ENCODE measurements at regions not wholly inside any gene's neighbourhood (a gene's known extent, or its start where the extent isn't known, plus 50 kb on each side); places are given as distances from the start of the nearest gene placed in this dataset.
"Not testable (repeated sequence)": the region's sequence is repeated elsewhere in the genome, so short reads cannot be mapped to it uniquely, and the experiment has no call there.

DNA sequence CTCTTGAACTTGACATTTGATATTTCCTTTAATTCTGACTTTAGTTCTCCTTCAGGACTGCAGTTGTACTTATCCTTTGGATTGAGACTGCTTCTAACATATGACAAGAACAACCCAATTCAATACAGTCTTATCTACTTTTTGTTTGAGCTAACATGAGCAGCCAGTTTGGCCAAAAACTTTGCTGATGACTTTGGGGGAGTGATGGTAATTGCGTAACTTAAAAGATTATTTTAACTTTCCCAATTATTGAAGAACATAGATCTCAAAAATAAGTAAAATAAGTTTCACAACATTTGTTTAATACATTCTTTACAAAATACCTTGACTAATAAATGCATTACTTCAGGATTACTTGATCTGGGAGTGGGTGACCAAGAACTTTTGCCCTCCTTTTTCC lies 1311.1 kb upstream of the NRXN1 start:
- H3K27me3 ChIP-seq, result no peaks in the 10 kb centered on the region
- H3K27ac ChIP-seq, result no peak overlapping the region
- H3K4me1 ChIP-seq (ENCODE audit: control insufficient read depth in 1 of 2, insufficient read depth in 1 of 2, low read depth in 1 of 2, low read length in 1 of 2), result no peaks in the 10 kb centered on the region
- no peaks in the 10 kb centered on the region for H3K36me3 ChIP-seq
- no peaks in the 10 kb centered on the region for H3K9me3 ChIP-seq
- H3K4me3 ChIP-seq (ENCODE audit: low read depth in 1 of 2, low read length in 1 of 2), result no peak overlapping the region
- TF ChIP-seq, protein P1, sequence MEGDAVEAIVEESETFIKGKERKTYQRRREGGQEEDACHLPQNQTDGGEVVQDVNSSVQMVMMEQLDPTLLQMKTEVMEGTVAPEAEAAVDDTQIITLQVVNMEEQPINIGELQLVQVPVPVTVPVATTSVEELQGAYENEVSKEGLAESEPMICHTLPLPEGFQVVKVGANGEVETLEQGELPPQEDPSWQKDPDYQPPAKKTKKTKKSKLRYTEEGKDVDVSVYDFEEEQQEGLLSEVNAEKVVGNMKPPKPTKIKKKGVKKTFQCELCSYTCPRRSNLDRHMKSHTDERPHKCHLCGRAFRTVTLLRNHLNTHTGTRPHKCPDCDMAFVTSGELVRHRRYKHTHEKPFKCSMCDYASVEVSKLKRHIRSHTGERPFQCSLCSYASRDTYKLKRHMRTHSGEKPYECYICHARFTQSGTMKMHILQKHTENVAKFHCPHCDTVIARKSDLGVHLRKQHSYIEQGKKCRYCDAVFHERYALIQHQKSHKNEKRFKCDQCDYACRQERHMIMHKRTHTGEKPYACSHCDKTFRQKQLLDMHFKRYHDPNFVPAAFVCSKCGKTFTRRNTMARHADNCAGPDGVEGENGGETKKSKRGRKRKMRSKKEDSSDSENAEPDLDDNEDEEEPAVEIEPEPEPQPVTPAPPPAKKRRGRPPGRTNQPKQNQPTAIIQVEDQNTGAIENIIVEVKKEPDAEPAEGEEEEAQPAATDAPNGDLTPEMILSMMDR (IDR thresholded peaks at IDR 0.05), result no peak

GRCh38 chr2:52342458-52342857 lies 1310.5 kb upstream of the NRXN1 start:
- no peak overlapping the region for H3K4me3 ChIP-seq (ENCODE audit: low read depth in 1 of 2, low read length in 1 of 2)
- H3K27ac ChIP-seq, result no peak overlapping the region
- no peaks in the 10 kb centered on the region for H3K4me1 ChIP-seq (ENCODE audit: control insufficient read depth in 1 of 2, insufficient read depth in 1 of 2, low read depth in 1 of 2, low read length in 1 of 2)
- H3K9me3 ChIP-seq, result no peaks in the 10 kb centered on the region
- TF ChIP-seq, protein P1 (IDR thresholded peaks at IDR 0.05), result no peak
- no peaks in the 10 kb centered on the region for H3K27me3 ChIP-seq
- no peaks in the 10 kb centered on the region for H3K36me3 ChIP-seq

GRCh38 chr2:52341732-52342131 lies 1309.8 kb upstream of the NRXN1 start:
- Histone ChIP-seq H3K27me3 (no peaks in the 10 kb centered on the region), H3K4me1 (ENCODE audit: control insufficient read depth in 1 of 2, insufficient read depth in 1 of 2, low read depth in 1 of 2, low read length in 1 of 2) (no peaks in the 10 kb centered on the region), H3K4me3 (ENCODE audit: low read depth in 1 of 2, low read length in 1 of 2) (no peak overlapping the region), H3K9me3 (no peaks in the 10 kb centered on the region), H3K36me3 (no peaks in the 10 kb centered on the region), H3K27ac (no peak overlapping the region)
- TF ChIP-seq, protein P1 (IDR thresholded peaks at IDR 0.05), result no peak

DNA sequence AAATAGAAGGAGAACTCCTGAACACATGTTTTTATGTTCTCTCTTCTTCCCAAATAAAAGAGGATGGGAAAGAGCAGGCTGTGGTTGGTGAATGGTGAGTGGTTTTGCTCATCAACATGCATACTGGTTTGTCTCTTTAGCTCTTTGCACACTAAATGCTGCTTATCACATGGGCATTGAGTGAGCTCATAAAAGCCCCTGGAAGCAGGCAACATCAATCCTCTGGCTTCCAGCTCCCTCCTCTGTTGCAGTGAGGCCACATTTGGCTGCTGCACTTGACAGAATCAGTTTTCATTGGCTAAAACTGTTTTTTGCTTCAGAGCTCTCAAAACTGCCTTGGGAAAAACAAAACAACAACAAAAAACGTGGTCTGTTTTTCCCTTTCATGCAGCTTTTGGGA lies 1308.2 kb upstream of the NRXN1 start:
- TF ChIP-seq, protein P1 (IDR thresholded peaks at IDR 0.05), result no peak
- Histone ChIP-seq H3K4me1 (ENCODE audit: control insufficient read depth in 1 of 2, insufficient read depth in 1 of 2, low read depth in 1 of 2, low read length in 1 of 2) (no peaks in the 10 kb centered on the region), H3K36me3 (no peaks in the 10 kb centered on the region), H3K9me3 (no peaks in the 10 kb centered on the region), H3K27me3 (no peaks in the 10 kb centered on the region), H3K4me3 (ENCODE audit: low read depth in 1 of 2, low read length in 1 of 2) (no peak overlapping the region), H3K27ac (no peak overlapping the region)

DNA sequence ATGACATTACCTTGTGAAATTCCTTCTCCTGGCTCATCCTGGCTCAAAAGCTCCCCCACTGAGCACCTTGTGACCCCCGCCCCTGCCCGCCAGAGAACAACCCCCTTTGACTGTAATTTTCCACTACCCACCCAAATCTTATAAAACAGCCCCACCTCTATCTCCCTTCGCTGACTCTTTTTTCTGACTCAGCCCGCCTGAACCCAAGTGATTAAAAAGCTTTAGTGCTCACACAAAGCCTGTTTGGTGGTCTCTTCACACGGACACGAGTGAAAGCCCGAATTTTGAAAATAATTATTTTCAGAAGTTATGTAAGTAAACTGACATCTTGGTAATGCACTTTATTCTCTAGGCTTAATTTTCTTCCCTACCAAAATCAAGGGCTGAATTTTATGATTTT lies 1305.9 kb upstream of the NRXN1 start:
- not testable (repeated sequence) for H3K9me3 ChIP-seq; H3K27me3 ChIP-seq; H3K27ac ChIP-seq; H3K36me3 ChIP-seq; H3K4me1 ChIP-seq (ENCODE audit: control insufficient read depth in 1 of 2, insufficient read depth in 1 of 2, low read depth in 1 of 2, low read length in 1 of 2); H3K4me3 ChIP-seq (ENCODE audit: low read depth in 1 of 2, low read length in 1 of 2)

GRCh38 chr2:52336951-52337350 lies 1305.0 kb upstream of the NRXN1 start:
- H3K36me3 ChIP-seq, result no peaks in the 10 kb centered on the region
- TF ChIP-seq, protein P1 (IDR thresholded peaks at IDR 0.05), result no peak
- H3K4me3 ChIP-seq (ENCODE audit: low read depth in 1 of 2, low read length in 1 of 2), result no peak overlapping the region
- H3K9me3 ChIP-seq, result no peaks in the 10 kb centered on the region
- no peaks in the 10 kb centered on the region for H3K4me1 ChIP-seq (ENCODE audit: control insufficient read depth in 1 of 2, insufficient read depth in 1 of 2, low read depth in 1 of 2, low read length in 1 of 2)
- no peaks in the 10 kb centered on the region for H3K27me3 ChIP-seq
- no peak overlapping the region for H3K27ac ChIP-seq
